DMS114 treated with DMSO at 0.1 percent for 48 hours (cell line): ENCODE measurements at regions not wholly inside any gene's neighbourhood (a gene's known extent, or its start where the extent isn't known, plus 50 kb on each side); places are given as distances from the start of the nearest gene placed in this dataset.
"Not testable (repeated sequence)": the region's sequence is repeated elsewhere in the genome, so short reads cannot be mapped to it uniquely, and the experiment has no call there.

Source experiments
- DNase-seq: peaks from one replicate; lab custom pipeline; 2025; ENCODE audit not compliant: unreplicated experiment; lab: John Stamatoyannopoulos, UW

- DNase-seq = no peak
Observed at GRCh38 chr3:182487143-182487542, 306.2 kb upstream of the ATP11B start.

DNA sequence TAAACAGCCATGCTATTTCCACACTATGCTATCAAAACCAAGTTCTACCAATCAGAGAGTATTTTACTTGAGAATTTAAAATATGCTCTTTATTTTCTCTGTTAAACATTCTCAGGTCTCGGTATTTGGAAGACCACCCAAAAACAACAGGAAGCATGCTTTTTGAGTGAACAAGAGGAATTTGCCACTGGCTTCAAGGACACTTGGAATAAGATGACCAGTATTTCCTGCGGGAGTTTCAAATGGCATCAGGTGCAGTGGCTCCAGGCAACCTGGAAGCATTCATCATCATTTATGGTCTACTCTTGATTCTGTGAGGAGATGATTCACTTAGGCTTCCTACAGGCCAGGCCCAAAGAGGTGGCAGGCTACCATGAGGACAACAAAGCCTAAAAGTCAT is 305.7 kb upstream of the ATP11B start:
- DNase-seq = no peak

- peak; percentile 9 for DNase-seq
Observed at GRCh38 chr3:182490596-182491491, 302.5 kb upstream of the ATP11B start.

- no peak for DNase-seq
Observed at GRCh38 chr3:182491577-182491976, 301.7 kb upstream of the ATP11B start.

DNA sequence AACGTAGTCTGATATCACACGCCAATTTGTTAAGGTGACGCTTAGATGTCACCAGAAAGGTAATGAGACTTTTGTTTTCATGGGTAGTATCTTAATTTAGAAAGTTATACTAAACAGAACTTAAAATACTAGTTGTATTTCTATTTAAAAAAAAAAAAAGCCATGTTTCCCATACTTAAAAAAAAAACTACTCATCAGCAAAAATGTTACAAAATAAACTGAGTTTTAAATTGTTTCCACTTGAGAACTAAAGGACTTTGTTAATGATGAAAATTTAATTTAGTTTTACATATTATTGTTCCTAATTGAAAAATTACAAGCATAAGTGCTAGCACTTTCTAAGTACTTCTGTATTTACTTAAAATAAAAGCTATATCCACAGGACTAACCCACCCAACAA is 300.8 kb upstream of the ATP11B start:
- no peak for DNase-seq

- DNase-seq = no peak
Observed at GRCh38 chr3:182500289-182500688, 293.0 kb upstream of the ATP11B start.

DNA sequence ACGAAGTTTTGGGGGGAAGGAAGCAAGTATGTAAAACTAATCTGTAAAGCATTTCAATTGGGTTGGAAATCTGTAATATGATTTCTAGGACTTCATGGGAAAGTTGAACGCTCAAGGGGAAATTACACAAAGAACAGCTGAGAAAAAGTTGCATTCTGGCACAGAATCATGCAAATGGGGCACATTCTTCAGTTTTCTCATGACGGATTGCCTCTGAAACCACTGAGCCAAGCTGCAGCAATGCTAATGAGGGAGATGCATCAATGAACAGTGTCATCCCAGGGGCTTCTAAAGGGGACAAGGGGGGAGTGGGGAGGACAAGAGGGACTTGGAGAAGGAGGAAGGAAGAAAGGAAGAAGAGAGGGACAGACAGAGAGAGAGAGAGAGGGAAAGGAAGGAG is 291.4 kb upstream of the ATP11B start:
- DNase-seq = no peak

DNA sequence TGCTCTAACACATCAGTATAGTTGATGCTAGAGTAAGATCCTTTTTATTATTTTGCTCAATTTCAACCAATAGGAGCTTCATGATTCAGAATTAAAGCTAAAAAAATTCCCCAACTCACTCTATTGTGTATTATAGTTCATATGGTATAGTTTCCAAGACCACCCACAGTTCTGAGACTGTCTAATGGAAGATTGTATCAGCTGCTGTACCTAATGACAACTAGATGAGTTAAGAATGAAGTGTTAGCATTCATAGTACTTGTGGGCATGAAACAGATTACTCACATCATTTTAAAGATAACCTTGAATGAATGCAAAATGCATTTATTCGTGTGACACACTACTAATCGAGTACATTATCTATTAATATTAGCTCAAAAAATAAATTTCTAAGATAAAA is 289.9 kb upstream of the ATP11B start:
- DNase-seq = no peak

DNA sequence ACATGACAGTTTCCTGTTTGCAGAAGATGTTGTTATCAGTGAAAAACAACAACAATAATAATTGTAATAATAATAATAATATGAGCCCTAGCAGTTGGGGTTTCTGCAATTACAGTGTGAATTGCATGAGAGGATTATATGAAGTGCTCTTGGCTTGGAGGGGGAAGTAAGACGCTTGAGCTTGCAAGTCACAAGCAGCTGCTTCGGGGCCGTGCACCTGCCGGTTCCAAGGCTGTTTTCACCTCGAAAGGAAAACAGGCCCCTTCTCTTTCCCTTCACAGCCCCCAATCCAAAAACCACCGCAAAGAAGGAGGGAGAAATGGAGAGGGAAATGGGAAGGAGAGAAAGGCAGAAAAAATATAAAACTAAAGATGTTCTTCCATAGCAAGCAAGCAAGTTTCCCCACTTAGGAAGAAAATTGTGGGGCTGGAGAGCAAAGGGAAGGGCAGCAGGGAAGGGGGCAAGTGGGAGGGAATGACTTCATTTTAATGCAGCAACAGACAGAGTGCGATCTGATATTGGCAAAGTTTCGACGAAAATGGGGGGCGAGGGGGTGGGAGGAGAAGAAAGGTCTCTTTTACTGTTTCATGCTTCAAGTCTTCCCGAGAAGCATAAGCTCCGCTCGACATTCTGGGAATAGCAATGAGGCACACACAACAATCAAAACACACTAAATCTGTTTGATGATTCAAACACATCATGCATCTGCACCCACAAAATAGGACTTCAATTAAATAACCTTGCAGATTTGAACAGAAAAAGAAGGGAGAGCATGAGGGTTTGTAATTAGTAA is 284.2 kb upstream of the ATP11B start:
- no peak for DNase-seq

- no peak for DNase-seq
Observed at GRCh38 chr3:182509844-182510460, 283.4 kb upstream of the ATP11B start.

DNA sequence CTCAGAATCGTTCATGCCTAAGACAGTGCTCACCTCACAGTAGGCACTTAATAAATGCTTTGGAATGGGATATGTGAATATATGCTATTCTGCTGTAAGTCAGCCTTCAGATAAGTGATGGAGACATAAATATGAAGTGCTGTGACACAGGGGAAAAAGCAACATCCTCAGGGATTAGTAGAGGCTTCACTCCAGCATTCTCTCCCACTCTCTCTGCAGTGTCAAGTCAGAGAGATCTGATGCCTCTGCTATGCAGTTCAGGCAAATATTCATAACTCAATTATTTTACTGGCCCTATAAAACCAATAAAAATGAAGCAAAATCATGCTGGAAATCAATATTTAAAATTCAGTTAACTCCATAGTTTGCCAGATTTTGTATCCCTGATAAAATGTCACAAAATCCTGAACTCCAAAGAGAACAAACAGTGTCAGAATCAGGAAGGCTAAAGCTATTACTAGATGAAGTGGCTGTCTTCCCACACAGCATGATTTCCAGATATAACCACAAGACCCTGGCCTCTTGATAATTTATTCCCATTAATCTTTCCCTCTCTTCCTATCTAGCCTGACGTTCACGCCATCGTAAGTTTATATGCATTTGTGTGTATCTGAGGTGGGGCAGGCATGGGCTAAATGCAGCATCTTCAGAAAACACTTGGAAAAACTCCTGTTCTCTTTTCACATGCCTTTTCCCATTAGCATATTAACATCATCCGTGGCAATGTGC is 278.9 kb upstream of the ATP11B start:
- no peak for DNase-seq

GRCh38 chr3:182516597-182517336 is 276.5 kb upstream of the ATP11B start:
- no peak for DNase-seq

DNA sequence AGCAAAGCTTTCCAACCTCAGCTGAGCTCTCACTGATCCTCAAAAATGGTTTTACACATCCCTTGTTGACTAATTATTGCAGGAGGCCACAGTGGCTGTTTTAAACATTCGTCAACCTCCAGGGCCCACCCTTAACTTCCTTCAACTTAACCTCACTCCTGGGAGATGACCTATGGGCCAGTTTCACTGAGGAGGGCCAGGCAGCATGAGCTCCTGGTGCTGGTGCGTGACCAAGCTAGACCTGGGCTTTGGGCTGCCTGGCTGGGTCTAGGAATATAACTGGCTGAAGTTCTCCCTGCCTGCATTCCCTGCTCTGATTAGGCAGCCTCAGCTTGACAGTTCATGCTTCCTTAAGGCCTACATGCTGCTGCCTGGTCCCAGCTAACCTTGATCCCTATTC is 273.7 kb upstream of the ATP11B start:
- DNase-seq = no peak

DNA sequence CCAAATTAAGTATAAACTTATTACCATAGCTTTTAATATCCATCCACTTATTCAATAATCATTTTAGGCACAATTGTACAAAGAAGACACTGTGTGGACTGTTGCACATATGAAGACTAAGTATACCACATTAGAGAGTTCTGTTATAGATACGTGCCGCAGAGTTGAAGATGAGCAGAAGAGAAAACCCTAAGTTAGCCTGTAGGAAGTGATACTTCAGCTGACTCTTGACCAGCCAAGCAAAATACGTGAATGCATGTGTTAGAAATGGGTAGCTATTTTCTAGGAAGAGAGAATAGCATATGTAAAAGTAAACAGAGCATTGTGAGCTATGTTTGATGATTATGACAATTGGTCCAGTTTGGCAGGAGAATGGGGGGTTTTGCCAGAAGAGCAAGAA is 272.0 kb upstream of the ATP11B start:
- no peak for DNase-seq

DNA sequence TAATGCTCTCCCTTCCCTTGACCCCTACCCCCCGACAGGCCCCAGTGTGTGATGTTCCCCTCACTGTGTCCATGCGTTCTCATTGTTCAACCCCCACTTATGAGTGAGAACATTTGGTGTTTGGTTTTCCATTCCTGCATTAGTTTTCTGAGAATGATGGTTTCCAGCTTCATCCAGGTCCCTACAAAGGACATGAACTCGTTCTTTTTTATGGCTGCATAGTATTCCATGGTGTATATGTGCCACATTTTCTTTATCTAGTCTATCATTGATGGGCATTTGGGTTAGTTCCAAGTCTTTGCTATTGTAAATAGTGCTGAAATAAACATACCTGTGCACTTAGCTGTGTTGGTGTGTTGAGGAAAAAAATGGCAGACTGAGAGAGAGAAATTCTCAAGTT is 269.9 kb upstream of the ATP11B start:
- DNase-seq = not testable (repeated sequence)

GRCh38 chr3:182523836-182524235 is 269.5 kb upstream of the ATP11B start:
- no peak for DNase-seq

DNA sequence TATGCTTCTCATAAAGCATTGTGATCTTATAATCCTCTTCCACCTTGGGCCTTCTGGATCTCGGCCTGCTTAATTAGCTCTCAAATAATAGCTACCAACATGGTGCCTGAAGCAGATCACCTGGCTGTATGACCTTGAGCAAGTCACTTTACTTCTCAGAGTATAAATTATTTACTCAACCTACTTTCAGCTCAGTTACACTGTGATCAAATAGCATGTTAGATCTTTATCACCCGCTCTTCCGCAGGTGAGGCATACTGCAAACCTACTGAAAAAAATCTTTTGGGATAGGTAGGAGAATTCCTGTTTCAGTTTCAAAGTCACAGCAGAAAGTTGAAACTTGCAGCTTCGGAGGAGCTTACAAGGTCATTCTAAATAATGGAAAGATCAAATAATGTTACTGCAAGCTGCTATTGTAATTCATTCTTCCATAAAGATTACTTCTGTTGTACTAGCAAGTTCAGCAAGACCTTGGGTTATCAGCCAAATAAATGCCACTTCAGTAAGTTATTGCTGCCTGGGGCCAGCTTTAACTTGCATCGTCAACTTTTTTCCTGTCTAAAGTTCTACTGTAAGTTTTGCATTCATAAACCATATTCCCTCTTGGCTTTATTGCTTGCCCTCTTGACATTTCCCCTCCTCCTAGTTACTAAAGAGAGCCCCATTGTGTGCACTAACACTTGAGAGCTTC is 268.4 kb upstream of the ATP11B start:
- no peak for DNase-seq

- DNase-seq = no peak
Observed at GRCh38 chr3:182525766-182526374, 267.4 kb upstream of the ATP11B start.

DNA sequence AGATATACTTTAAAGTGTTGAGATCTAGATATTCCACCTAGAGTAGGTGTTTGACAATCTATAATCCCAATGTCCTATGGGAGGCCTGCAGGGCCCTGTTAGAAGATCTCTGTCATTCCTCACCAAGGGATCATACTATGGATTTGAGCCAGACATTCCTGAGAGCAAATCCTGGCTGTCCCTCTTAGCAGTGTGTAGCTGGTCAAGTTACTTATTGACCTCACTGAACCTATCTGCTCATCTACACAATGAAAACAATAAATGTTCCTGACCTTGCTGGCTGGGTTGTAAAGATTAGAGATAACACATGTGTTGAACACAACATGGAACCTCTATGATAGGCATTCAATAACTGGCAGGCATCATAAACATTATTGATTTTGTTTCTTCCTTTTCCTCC is 265.6 kb upstream of the ATP11B start:
- DNase-seq = no peak
